Body of pancreas (tissue), 4 donors: ENCODE measurements at regions not wholly inside any gene's neighbourhood (a gene's known extent, or its start where the extent isn't known, plus 50 kb on each side); places are given as distances from the start of the nearest gene placed in this dataset.

Experiments
- CTCF ChIP-seq, 7 experiments: fragments of 450-650 bp in 4 of 7; fragments of 200-600 bp in 3 of 7; sonication (generic) in 3 of 7; IDR thresholded peaks; one replicate each; pipeline ENCODE4 v1.5.1; 2016 to 2019; ENCODE audit warnings: antibody characterized with exemption in 7 of 7
- POLR2A ChIP-seq, 3 donors: fragments of 450-650 bp; IDR thresholded peaks; one replicate each; pipeline ENCODE4 v1.6.1; 2016; ENCODE audit warnings: antibody characterized with exemption in 3 of 3, mild to moderate bottlenecking in 2 of 3

- TF ChIP-seq CTCF (IDR thresholded peaks at IDR 0.05), result no peak
- no peak for TF ChIP-seq POLR2A (IDR thresholded peaks at IDR 0.05)
These were observed 321.7 kb downstream of the TEX13C start for GRCh38 chrX:125641405-125641804.
